ENCODE measurements at regions not wholly inside any gene's neighbourhood (a gene's known extent, or its start where the extent isn't known, plus 50 kb on each side); places are given as distances from the start of the nearest gene placed in this dataset.
A peak's percentile ranks its signal among the peaks of the same experiment; 100 is the strongest.

GRCh38 chr9:78724896-78725295, 428.0 kb downstream of the PSAT1 start:
- H3K4me3 ChIP-seq, result no peak overlapping the region
- no peaks in the 10 kb centered on the region for H3K36me3 ChIP-seq
- peaks cover 0 to 31% (median 7%) of the 10 kb centered on the region in 4 donors for H3K9me3 ChIP-seq
- H3K4me1 ChIP-seq, result no peaks in the 10 kb centered on the region
- DNase-seq, result no peak
- WGBS, 5 donors, result 89 to 92% (median 90%) methylated on average over 2 of the region's 2 CpGs
- no peak for TF ChIP-seq EP300 (IDR thresholded peaks at IDR 0.05)
- TF ChIP-seq POLR2AphosphoS5 (IDR thresholded peaks at IDR 0.05), result no peak
- TF ChIP-seq CTCF (IDR thresholded peaks at IDR 0.05), result no peak
- TF ChIP-seq POLR2A (IDR thresholded peaks at IDR 0.05), result no peak
- intact Hi-C loops (cut with DNase I; ENCODE audit: low total_unique reads), result no loop called here
- no peaks in the 10 kb centered on the region for H3K27me3 ChIP-seq
- H3K27ac ChIP-seq, result no peak overlapping the region

GRCh38 chr9:78725503-78725902, 428.6 kb downstream of the PSAT1 start:
- no peak overlapping the region for H3K27ac ChIP-seq
- no peaks in the 10 kb centered on the region for H3K36me3 ChIP-seq
- no peaks in the 10 kb centered on the region for H3K4me1 ChIP-seq
- DNase-seq, result no peak
- intact Hi-C loops (cut with DNase I; ENCODE audit: low total_unique reads), result no loop called here
- TF ChIP-seq POLR2A (IDR thresholded peaks at IDR 0.05) (no peak), POLR2AphosphoS5 (IDR thresholded peaks at IDR 0.05) (no peak), CTCF (IDR thresholded peaks at IDR 0.05) (no peak), EP300 (IDR thresholded peaks at IDR 0.05) (no peak)
- peaks cover 0 to 31% (median 7%) of the 10 kb centered on the region in 4 donors for H3K9me3 ChIP-seq
- no peaks in the 10 kb centered on the region for H3K27me3 ChIP-seq
- 83 to 93% (median 92%) methylated on average over 1 of the region's 1 CpG for WGBS, 5 donors
- no peak overlapping the region for H3K4me3 ChIP-seq

- TF ChIP-seq CTCF (IDR thresholded peaks at IDR 0.05) (no peak), POLR2AphosphoS5 (IDR thresholded peaks at IDR 0.05) (no peak), POLR2A (IDR thresholded peaks at IDR 0.05) (no peak), EP300 (IDR thresholded peaks at IDR 0.05) (no peak)
- H3K4me1 ChIP-seq, result no peaks in the 10 kb centered on the region
- no peaks in the 10 kb centered on the region for H3K36me3 ChIP-seq
- no peak for DNase-seq
- H3K27ac ChIP-seq, result no peak overlapping the region
- H3K9me3 ChIP-seq, result no peaks in the 10 kb centered on the region
- no peak overlapping the region for H3K4me3 ChIP-seq
- no peaks in the 10 kb centered on the region for H3K27me3 ChIP-seq
- 89 to 93% (median 91%) methylated on average over 5 of the region's 5 CpGs for WGBS, 5 donors
- intact Hi-C loops (cut with DNase I; ENCODE audit: low total_unique reads), result no loop called here
Observed at GRCh38 chr9:78745331-78745730, 448.4 kb downstream of the PSAT1 start.

GRCh38 chr9:78746010-78746409, 449.1 kb downstream of the PSAT1 start:
- DNase-seq, result peak in 1 of 2 donors; percentile 8
- Histone ChIP-seq H3K27me3 (no peaks in the 10 kb centered on the region), H3K4me3 (no peak overlapping the region), H3K36me3 (no peaks in the 10 kb centered on the region), H3K4me1 (no peaks in the 10 kb centered on the region), H3K27ac (no peak overlapping the region), H3K9me3 (peaks cover 0 to 3% (median 0%) of the 10 kb centered on the region in 4 donors)
- TF ChIP-seq CTCF (IDR thresholded peaks at IDR 0.05) (no peak), POLR2AphosphoS5 (IDR thresholded peaks at IDR 0.05) (no peak), EP300 (IDR thresholded peaks at IDR 0.05) (no peak), POLR2A (IDR thresholded peaks at IDR 0.05) (no peak)
- intact Hi-C loops (cut with DNase I; ENCODE audit: low total_unique reads), result no loop called here
- WGBS, 5 donors, result 24 to 41% (median 32%) methylated on average over 3 of the region's 3 CpGs

Data from stomach (tissue), 8 donors.